ENCODE measurements at regions not wholly inside any gene's neighbourhood (a gene's known extent, or its start where the extent isn't known, plus 50 kb on each side); places are given as distances from the start of the nearest gene placed in this dataset.

DNA sequence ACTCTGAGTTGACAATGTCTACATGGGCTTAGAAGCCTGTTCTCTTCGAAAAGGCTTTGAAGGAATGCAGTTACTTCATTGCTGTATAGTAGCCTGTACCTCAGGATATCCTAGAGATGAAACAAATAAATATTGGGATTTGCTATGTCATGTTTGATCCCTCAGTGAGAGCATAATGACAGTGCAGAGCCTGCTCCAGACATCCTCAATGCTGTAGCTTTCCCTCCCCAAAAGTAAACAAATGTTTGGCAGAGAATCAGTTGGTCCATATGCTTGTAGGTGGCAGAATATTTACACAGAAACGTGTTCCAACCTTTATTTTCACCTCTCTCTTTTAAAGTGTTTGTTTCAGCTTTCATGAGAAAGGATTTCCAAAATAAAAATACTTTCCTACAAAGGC lies 515.3 kb upstream of the SGCG start:
- no peak for TF ChIP-seq POLR2AphosphoS5 (IDR thresholded peaks at IDR 0.05; ENCODE audit: low read depth, low read length)
- TF ChIP-seq REST (IDR thresholded peaks at IDR 0.05; ENCODE audit: insufficient read depth in 1 of 2, low read depth in 2 of 2, low read length in 1 of 2), result no peak
- no peak for TF ChIP-seq CTCF (IDR thresholded peaks at IDR 0.05)
- TF ChIP-seq SIN3A (IDR thresholded peaks at IDR 0.05; ENCODE audit: borderline replicate concordance, insufficient read depth, low read depth, low read length), result no peak
